ENCODE measurements at regions not wholly inside any gene's neighbourhood (a gene's known extent, or its start where the extent isn't known, plus 50 kb on each side); places are given as distances from the start of the nearest gene placed in this dataset.

GRCh38 chr5:72645064-72645846, 138.0 kb upstream of the ZNF366 start:
- ChIA-PET CTCF (no interaction called here), POLR2A (no interaction called here)
- TF ChIP-seq ZNF488 (tag by site-specific recombination; IDR thresholded peaks at IDR 0.05) (no peak), ZNF266 (tag by site-specific recombination; IDR thresholded peaks at IDR 0.05; ENCODE audit: low read depth) (no peak), SP3 (tag by site-specific recombination; IDR thresholded peaks at IDR 0.05) (no peak), KLF17 (tag by site-specific recombination; IDR thresholded peaks at IDR 0.05) (no peak), ZBTB17 (tag by site-specific recombination; IDR thresholded peaks at IDR 0.05) (no peak), ZNF133 (tag by site-specific recombination; IDR thresholded peaks at IDR 0.05) (peak; percentile 68), BCL11B (tag by site-specific recombination; IDR thresholded peaks at IDR 0.05; ENCODE audit: low read depth) (no peak)

GRCh38 chr5:72644296-72644695, 137.1 kb upstream of the ZNF366 start:
- ChIA-PET POLR2A (interaction anchor here (0.6 kb wide), 1 partner anchor 309 kb away, joined by 3 read pairs; no protein-coding TSS in a partner anchor), CTCF (interaction anchor here (0.6 kb wide), 1 partner anchor 107 kb away, joined by 3 read pairs; no protein-coding TSS in a partner anchor)
- Histone ChIP-seq H3K36me3 (ENCODE audit: control insufficient read depth in 2 of 2, insufficient read depth in 1 of 2, low read length in 2 of 2) (no peaks in the 10 kb centered on the region), H3K4me3 (ENCODE audit: low read depth, low read length) (no peak overlapping the region), H3K27ac (ENCODE audit: extremely low read depth, low read depth, low read length) (no peak overlapping the region), H3K4me1 (ENCODE audit: control insufficient read depth, insufficient read depth, low read length) (peaks cover 12% of the 10 kb centered on the region), H3K9me3 (ENCODE audit: control insufficient read depth, insufficient read depth, low read depth, low read length) (no peaks in the 10 kb centered on the region)
- TF ChIP-seq SP2 (tag by site-specific recombination; IDR thresholded peaks at IDR 0.05) = no peak
- no peak for TF ChIP-seq ZNF280C (tag by site-specific recombination; IDR thresholded peaks at IDR 0.05)
- no peak for TF ChIP-seq ZBTB49 (tag by site-specific recombination; IDR thresholded peaks at IDR 0.05; ENCODE audit: low read depth)
- TF ChIP-seq SCRT1 (tag by site-specific recombination; IDR thresholded peaks at IDR 0.05; ENCODE audit: borderline replicate concordance) = no peak
- TF ChIP-seq GLI2 (tag by site-specific recombination; IDR thresholded peaks at IDR 0.05; ENCODE audit: borderline replicate concordance, low read depth) = no peak
- no peak for TF ChIP-seq ZNF580 (tag by site-specific recombination; IDR thresholded peaks at IDR 0.05)
- no peak for TF ChIP-seq MZF1 (tag by site-specific recombination; IDR thresholded peaks at IDR 0.05; ENCODE audit: borderline replicate concordance)
- TF ChIP-seq ZNF416 (tag by site-specific recombination; IDR thresholded peaks at IDR 0.05) = no peak
- no peak for TF ChIP-seq ZNF132 (tag by site-specific recombination; IDR thresholded peaks at IDR 0.05; ENCODE audit: borderline replicate concordance)

More at GRCh38 chr5:72645064-72645846, 138.0 kb upstream of the ZNF366 start:
- no peaks in the 10 kb centered on the region for H3K36me3 ChIP-seq (ENCODE audit: control insufficient read depth in 2 of 2, insufficient read depth in 1 of 2, low read length in 2 of 2)
- no peak overlapping the region for H3K27ac ChIP-seq (ENCODE audit: extremely low read depth, low read depth, low read length)
- H3K9me3 ChIP-seq (ENCODE audit: control insufficient read depth, insufficient read depth, low read depth, low read length) = no peaks in the 10 kb centered on the region
- H3K4me1 ChIP-seq (ENCODE audit: control insufficient read depth, insufficient read depth, low read length) = peaks cover 12% of the 10 kb centered on the region
- H3K4me3 ChIP-seq (ENCODE audit: low read depth, low read length) = no peak overlapping the region

Data from HEK293 (cell line).